Pancreas (tissue), 10 donors: ENCODE measurements at regions not wholly inside any gene's neighbourhood (a gene's known extent, or its start where the extent isn't known, plus 50 kb on each side); places are given as distances from the start of the nearest gene placed in this dataset.
A peak's percentile ranks its signal among the peaks of the same experiment; 100 is the strongest.

ENCODE experiments used
- ATAC-seq, 4 donors: fragments of 200-7000 bp; cut with Tn5 transposase; one replicate each; pipeline versions ENCODE4 v1.8.0 to v1.9.1; 2020; ENCODE audit warnings: mild to moderate bottlenecking in 4 of 4, moderate library complexity in 4 of 4
- DNase-seq, 6 donors: peaks; one replicate each; pipeline ENCODE4 v3.0.0-alpha.2; 2020
- FAIRE-seq: peaks from 2 replicates; lab custom pipeline; 2012; peaks lifted over from hg19 to GRCh38; lab: Jason Lieb, UNC
- H3K27ac ChIP-seq, 4 donors: fragments of 200-600 bp; sonication (generic); 1 replicate in 3 of 4; 2 replicates in 1 of 4; pipeline versions ENCODE4 v1.5.0 to v1.8.0; 2020
- H3K27me3 ChIP-seq, 4 donors: fragments of 200-600 bp; one replicate each; pipeline ENCODE4 v1.8.0; 2021
- H3K36me3 ChIP-seq, 3 donors: fragments of 200-600 bp; sonication (generic) in 1 of 3; one replicate each; pipeline versions ENCODE4 v1.5.0 to v1.8.0; 2020 to 2021
- H3K4me1 ChIP-seq, 3 donors: fragments of 200-600 bp; one replicate each; pipeline ENCODE4 v1.8.0; 2021
- H3K4me3 ChIP-seq, 4 donors: fragments of 200-600 bp; sonication (generic) in 2 of 4; one replicate each; pipeline versions ENCODE4 v1.5.0 to v1.8.0; 2020 to 2021
- H3K9me3 ChIP-seq, 4 donors: fragments of 200-600 bp; one replicate each; pipeline ENCODE4 v1.8.0; 2021
- CTCF ChIP-seq, 4 donors: fragments of 200-600 bp; sonication (generic) in 3 of 4; IDR thresholded peaks; one replicate each; pipeline versions ENCODE4 v1.5.0 to v1.8.0; 2021; ENCODE audit warnings: antibody characterized with exemption in 4 of 4
- WGBS, 2 donors: extraction: QIAGEN DNeasy Blood & Tissue Kit; methylation state at CpG; one replicate each; pipeline ENCODE4 v1.1.7; 2013; 5-methylcytosine and 5-hydroxymethylcytosine counted together
- intact Hi-C, 3 donors: fragments of 100-400 bp; cut with DNase I; formaldehyde crosslinking; loops; one replicate each; pipeline versions ENCODE4 v1.11.1 to v1.14.2; 2022
- donor health status: healthy with polysubstance abuse.
- donor health status: DM: no; HTN: no; CAD: no; lungs with moderate emphysema.
- donor health status: DM: no; HTN: no; CAD: no.
- donor health status: control.
- donor health status: control.
- donor health status: Bipolar disorder and iron deficiency.
- donor health status: DM: yes; HTN: yes; CAD: no.
- donor health status: DM: no; HTN: no; CAD: no.
- donor health status: DM: no; HTN: no; CAD: no.
- donor health status: DM: yes; HTN: yes; CAD: no.

DNA sequence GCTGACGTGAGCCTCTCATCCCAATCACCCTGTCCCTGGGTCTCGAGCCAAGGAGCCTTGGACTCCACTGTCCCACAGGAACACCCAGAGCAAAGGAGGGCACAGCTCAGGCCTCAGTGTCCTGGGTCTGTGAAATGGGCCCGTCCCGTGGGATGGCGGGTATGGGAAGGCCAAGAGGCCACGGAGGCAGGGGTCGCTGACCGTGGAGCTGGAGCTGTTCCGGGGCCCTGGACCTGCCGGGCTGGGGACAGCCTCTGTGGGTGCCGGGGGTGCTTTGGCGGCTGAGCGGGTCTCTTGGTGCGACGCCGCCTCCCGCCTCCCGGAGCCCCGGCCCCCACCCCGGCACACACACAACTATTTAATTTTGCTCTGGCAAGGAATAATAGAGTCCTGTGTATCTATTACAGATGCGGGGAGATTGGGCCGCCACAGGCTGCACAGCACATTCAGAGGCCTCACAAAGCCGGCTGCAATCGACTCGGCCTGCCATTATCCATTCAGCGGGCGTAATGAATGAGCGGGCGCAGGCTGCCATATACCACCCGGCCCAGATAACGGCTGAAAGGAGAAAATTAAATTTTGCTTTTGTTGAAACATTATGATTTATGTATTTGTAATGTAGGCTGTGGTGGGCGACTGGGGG is 83.9 kb upstream of the NKX1-1 start:
- Histone ChIP-seq H3K36me3 (no peaks in the 10 kb centered on the region), H3K4me3 (no peak overlapping the region), H3K9me3 (no peaks in the 10 kb centered on the region), H3K4me1 (no peaks in the 10 kb centered on the region), H3K27ac (no peak overlapping the region), H3K27me3 (peaks cover 0 to 8% (median 0%) of the 10 kb centered on the region in 4 donors)
- no peak for ATAC-seq
- no peak for FAIRE-seq
- peak in 1 of 6 donors; percentile 32 for DNase-seq
- TF ChIP-seq CTCF (IDR thresholded peaks at IDR 0.05): no peak
- WGBS, 2 donors: 70 to 76% methylated on average over 29 to 32 of the region's 32 CpGs
- intact Hi-C loops: no loop called here

GRCh38 chr4:1489639-1489995 is 83.4 kb upstream of the NKX1-1 start:
- DNase-seq: peak in 1 of 6 donors; percentile 37
- H3K27ac ChIP-seq: no peak overlapping the region

DNA sequence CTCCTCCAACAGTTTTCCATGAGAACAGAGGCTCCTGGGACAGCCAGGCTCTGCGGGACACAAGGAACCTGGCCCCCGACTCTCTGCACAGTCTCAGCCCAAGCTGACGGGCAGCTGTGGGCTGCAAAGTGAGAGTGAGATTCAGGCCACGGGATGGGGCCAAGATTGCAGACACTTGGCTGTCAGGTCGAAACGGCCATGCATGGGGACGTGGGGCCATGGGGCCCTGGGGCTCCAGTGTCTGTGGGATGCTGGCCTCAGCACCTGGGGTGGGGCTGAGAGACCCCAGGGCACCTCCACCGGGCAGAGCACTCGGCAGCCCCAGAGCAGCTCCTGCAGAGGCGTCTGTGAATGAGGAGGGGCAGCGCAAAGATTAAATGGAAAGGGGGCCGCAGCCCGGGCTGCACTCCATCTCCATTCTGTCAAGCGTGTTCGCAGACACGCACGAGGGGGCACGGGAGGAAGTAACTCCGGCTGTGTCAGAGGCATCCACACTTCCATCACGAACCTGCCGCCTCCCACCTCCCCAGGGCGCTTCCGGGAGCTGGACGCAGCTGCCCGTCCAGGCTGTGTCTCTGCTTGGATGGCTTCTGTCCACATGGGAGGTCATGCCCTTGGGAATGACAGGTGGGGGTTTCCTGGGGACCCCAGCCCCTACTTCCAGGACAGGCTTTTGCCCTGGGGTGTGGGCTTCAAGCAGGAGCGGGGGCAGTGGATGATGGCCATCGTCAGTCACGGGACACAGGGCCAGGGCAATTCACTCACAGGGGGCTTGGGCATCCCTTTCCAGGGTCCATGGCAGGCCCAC is 82.8 kb upstream of the NKX1-1 start:
- 52 to 60% methylated on average over 27 to 28 of the region's 28 CpGs for WGBS, 2 donors
- Histone ChIP-seq H3K27ac (no peak overlapping the region), H3K27me3 (peaks cover 0 to 8% (median 0%) of the 10 kb centered on the region in 4 donors), H3K4me3 (no peak overlapping the region), H3K36me3 (no peaks in the 10 kb centered on the region), H3K4me1 (no peaks in the 10 kb centered on the region), H3K9me3 (no peaks in the 10 kb centered on the region)
- ATAC-seq (no peak), DNase-seq (peak in 2 of 6 donors; percentile 40 to 42), FAIRE-seq (no peak)
- intact Hi-C loops: no loop called here
- TF ChIP-seq CTCF (IDR thresholded peaks at IDR 0.05): no peak

More at GRCh38 chr4:1489639-1489995, 83.4 kb upstream of the NKX1-1 start:
- no peaks in the 10 kb centered on the region for H3K4me1 ChIP-seq
- no peaks in the 10 kb centered on the region for H3K9me3 ChIP-seq
- intact Hi-C loops: no loop called here
- FAIRE-seq (no peak), ATAC-seq (no peak)
- H3K4me3 ChIP-seq: no peak overlapping the region
- 54 to 59% methylated on average over 9 of the region's 9 CpGs for WGBS, 2 donors
- H3K27me3 ChIP-seq: peaks cover 0 to 8% (median 0%) of the 10 kb centered on the region in 4 donors
- no peaks in the 10 kb centered on the region for H3K36me3 ChIP-seq
- no peak for TF ChIP-seq CTCF (IDR thresholded peaks at IDR 0.05)

GRCh38 chr4:1488357-1488756 is 82.1 kb upstream of the NKX1-1 start:
- Histone ChIP-seq H3K27me3 (peaks cover 0 to 8% (median 0%) of the 10 kb centered on the region in 4 donors), H3K4me1 (no peaks in the 10 kb centered on the region), H3K9me3 (peaks cover 0 to 3% (median 0%) of the 10 kb centered on the region in 4 donors), H3K4me3 (no peak overlapping the region), H3K36me3 (no peaks in the 10 kb centered on the region), H3K27ac (no peak overlapping the region)
- WGBS, 2 donors: 65 to 83% methylated on average over 7 of the region's 7 CpGs
- intact Hi-C loops: no loop called here
- FAIRE-seq: no peak
- ATAC-seq: no peak
- TF ChIP-seq CTCF (IDR thresholded peaks at IDR 0.05): no peak
- DNase-seq: peak in 1 of 6 donors; percentile 24
